Smooth muscle cell of the brain vasculature (primary cell): ENCODE measurements at regions not wholly inside any gene's neighbourhood (a gene's known extent, or its start where the extent isn't known, plus 50 kb on each side); places are given as distances from the start of the nearest gene placed in this dataset.
"Not testable (repeated sequence)": the region's sequence is repeated elsewhere in the genome, so short reads cannot be mapped to it uniquely, and the experiment has no call there.

Experiments used
- DNase-seq: peaks from one replicate; pipeline ENCODE4 v3.0.0-alpha.2; 2012; ENCODE audit warnings: low read depth, low spot score

DNA sequence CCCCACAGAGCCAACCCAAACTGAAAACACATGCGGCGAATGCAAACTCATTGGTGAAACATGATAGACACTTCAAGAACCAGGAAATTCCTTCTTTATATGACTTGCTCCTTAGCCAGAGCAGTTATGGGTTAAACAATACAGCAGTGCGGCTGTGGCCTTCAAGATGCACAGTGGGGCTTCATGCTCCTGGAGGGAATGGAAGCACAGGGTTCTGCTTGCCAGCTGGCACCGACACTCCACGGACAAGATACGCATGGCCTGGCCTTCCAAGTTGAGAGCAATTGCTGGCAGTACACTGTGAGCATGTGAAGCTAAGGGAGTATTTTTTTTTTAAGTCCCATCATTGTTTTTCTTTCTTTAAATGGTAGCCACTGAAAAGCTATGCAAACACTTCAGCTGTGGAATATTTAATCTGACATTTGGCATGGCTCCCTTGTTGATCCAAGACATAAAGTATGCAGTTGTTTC is 451.6 kb upstream of the CD180 start:
- DNase-seq = peak; percentile 97

DNA sequence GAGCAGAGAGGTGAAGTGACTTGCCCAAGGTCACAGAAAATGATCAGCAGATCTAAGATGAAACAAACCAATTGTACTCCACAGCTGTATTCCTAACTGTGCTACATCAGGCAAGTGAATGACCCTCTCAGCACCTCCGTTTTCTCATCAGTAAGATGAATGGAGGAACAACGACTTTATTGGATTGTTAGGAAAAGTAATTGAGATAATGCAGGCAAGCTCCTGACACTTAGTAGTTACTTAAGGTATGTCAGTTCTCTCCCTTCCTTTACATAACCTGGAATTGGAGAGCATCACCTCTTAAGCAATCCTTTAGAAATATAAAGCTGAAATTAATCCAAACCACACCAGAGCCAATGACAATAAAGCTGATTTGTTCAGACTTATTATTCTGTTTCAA is 451.2 kb upstream of the CD180 start:
- DNase-seq = no peak

DNA sequence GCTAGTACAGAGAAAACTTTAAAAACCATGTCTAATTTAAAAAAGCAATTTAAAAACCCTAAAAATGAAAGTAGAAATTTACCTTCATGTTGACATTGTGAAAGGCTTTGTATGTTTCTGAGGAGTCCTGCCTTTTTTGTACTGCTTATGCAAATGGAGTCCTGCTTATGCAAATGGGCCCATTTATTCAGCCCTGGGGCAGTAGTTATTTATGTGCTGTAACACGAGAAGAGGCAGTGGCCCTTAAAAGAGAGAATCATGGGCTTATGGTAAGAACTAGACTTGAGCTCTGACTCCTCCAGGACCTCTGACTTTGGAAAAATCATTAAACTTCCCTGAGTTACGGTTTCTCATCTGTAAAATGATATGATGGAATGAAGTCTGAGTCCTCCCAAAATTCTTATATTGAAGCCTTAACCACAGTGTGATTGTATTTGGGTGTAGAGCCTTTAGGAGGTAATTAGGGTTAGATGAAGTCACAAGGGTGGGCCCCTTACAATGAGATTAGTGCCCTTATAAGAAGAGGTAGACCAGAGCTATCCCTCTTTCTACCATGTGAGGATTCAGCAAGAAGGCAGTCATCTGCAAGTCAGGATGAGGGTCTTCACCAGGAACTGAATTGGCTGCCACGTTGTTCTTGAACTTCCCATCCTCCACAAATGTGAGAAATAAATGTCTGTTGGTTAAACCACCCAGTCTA is 447.8 kb upstream of the CD180 start:
- DNase-seq = no peak

DNA sequence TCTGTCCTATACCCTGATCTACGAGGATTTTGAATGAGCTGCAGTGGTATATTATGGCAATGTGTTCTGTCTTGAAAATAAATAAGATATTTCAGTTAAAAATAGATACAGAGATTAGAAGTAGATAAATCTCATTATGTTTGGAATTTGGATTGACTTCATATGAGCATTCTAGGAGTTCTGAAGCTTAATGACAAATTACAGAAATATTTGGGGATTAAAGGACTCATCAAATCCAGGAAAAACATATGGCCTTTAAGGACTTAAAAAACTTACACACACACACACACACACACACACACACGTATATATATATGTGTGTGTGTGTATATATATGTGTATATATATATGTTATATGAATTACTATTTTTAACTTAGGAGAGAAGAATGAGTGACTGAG is 446.9 kb upstream of the CD180 start:
- no peak for DNase-seq

DNA sequence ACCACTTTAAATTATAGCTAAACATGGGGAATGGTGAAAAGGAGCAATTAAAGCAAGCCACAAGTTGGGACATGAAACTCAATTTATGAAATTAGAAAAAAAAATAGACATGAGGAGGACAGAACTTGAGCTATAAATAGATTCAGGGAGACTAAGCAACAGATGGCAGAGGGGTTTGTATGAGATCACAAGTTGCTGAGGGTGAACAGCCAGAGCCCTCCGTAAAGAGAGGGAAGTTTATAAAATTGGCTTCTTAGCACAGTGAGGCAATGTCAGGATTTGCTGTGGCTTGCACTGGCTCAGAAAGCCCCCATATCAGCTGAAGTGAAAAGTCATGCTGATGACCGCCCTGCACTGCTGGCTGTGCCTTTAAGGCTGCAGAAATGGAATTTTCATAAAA is 443.4 kb upstream of the CD180 start:
- DNase-seq = no peak

DNA sequence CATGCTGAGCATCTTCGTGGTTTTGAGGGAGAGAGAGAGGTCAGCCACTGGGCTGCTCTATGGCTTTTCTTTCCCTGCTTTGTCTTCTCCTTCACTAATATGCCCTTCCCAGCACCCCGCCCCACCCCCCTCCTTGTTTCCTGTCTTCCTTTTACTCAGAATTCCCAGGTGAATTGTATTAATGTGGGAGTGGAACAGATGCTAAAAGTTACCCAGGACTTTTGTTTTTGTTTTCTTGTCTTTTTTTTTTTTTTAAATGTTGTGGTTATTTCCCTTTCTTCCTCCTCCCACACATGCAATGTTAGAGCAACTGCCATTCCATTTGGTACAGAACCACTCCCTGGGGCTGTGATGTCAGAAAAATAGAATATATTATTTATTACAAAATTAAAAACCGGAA is 442.7 kb upstream of the CD180 start:
- no peak for DNase-seq

DNA sequence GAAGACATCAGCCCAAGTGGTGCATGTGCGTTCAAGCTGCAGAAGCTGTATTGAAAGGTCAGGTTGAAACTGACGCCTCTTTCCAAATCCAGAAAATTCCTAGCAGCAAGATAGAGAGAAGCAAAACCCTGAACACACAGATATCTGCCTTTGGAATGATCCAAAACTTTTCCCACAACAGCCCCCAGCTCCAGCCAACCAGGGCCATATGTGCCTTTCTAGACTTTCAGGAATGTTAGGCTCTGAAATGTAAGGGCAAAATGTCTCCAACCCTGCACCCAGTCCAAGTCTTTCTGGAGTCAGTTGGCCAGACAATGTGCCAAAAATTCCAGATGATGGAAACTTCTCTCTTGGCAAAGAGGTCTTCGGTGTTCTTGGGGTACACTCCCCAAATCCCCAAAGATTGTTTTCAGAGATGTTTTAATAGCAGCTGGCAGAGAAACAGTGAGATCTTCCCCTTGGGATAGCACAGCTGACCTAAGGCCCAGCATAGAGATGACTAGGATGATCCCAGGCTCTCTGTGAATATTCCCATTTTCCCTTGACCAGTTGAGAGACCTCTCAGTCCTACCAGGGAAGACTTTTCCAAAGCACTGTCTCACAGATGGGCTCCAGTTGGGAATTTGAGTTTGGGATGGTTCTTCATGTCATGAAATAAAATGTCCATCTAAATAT is 440.4 kb upstream of the CD180 start:
- no peak for DNase-seq

DNA sequence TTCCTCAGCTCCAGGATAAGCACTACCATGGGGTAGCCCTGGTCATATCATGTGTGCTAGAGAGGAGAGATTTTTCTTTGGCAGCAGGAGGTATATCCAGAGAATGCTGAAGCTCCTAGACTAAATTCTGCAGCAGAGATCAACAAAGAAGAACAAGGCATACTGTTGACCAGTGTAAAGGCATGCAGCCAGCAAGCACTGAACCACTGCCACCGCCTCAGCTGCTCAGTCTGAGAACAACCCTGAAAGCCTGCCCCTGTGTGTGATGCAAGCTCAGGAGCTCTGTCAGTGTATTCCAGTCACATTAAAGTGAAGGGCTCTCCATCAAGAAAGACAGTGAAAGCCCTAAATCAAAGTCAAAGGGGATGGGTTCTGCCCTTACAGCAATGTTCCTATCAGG is 439.5 kb upstream of the CD180 start:
- no peak for DNase-seq

DNA sequence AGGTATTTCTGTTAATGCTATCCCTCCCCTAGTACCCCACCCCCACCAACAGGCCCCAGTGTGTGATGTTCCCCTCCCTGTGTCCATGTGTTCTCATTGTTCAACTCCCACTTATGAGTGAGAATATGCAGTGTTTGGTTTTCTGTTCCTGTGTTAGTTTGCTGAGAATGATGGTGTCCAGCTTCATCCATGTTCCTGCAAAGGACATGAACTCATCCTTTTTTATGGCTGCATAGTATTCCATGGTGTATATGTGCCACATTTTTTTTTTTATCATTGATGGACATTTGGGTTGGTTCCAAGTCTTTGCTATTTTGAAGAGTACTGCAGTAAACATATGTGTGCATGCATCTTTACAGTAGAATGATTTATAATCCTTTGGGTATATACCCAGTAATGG is 430.5 kb upstream of the CD180 start:
- not testable (repeated sequence) for DNase-seq

DNA sequence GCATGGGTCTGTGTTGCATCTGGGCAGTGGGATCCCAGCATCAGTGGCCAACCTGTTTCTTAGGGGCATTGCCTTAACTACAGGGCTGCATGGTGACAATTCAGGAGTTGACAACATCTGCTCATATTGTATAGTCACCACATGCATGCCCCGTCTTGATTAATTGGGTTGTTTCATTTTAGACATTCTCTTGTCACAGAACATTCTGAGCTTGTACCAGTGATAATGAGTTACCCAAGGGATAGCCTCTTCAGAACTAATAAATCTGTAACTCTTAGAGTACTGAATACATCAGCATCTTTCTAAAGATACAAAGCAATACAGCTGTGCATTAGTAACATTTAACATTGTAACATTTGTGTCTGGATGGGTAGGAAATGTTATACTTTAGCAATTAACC is 426.5 kb upstream of the CD180 start:
- no peak for DNase-seq

DNA sequence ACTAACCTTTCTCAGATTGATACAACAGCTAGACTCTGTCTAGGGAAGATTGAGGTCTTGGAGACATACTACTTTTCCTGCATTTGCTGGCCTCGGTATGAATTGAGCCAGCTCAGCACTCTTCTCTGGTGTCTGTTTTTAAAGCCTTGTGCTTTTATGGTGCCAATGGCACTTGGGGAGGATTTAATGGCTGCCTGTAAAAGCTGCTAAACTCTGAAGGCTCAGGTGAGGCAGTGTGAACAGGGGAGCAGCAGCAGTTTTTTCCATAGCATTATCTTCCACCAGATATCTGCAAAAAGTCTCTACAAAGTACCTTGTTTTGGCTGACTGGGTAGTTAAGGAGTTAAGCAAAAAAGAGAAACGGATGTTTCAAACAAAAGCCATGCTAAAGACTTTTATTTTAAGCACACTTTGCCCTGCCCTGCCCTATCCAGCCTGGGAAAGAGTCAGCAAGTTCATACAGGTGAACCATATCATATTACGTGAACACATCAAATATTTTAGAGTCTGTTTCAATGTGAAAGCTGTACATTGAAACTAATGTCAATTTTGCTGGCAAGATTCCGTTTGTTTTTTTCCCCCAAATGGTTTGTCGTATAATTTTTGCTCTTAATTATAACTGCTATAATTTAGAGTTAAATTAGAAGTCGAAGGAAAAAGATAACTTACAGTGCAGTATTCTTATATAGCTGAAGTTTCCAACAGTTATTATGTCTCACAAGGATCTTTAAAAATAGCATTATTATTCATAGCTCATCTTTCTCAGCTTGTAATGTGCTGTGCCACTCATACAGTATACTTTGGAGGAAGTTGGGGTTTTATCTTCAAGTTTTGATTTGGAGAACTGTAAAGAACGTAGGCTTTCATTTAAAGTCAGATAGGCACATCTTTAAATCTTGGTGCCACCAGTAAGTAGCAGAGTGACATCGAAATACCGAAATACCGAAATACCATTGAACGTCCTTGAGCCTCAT is 424.1 kb upstream of the CD180 start:
- no peak for DNase-seq

DNA sequence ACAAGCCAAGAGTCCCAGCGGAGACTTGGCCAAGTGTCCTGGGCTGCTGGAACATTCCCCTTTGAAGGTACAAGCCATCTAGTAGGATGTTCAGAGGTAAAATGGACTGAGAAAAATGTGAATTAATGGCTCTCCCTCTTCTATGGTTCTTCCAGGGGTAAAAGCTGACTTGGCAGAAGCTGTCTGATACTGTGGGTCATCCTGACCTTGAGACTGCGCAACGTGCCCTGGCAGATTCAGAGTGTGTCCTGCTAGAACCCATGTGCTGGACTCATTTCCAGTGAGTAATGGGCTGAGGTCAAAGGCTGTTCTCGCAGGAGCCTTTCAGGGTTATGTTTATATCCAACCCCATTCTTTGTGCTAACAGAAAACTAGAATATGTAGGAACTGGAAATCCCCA is 423.0 kb upstream of the CD180 start:
- DNase-seq = no peak

DNA sequence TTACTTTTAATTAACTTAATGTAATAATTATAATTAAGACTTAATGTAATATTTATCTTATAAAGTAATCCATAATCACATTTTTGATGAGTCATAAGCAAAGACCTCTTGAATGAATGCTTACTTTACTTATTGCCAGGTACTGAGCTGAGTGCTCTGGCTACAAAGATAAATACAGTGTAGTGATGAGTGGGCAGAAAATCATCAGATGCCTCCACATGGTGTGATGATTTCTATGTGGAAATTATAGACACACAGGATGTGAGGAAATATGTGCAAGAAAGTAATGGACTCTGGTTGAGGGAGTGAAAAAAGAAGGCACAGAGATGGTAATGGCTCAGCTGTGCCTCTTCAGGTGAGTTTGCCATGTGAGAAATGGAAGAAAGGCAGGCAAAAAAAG is 422.6 kb upstream of the CD180 start:
- DNase-seq = no peak

DNA sequence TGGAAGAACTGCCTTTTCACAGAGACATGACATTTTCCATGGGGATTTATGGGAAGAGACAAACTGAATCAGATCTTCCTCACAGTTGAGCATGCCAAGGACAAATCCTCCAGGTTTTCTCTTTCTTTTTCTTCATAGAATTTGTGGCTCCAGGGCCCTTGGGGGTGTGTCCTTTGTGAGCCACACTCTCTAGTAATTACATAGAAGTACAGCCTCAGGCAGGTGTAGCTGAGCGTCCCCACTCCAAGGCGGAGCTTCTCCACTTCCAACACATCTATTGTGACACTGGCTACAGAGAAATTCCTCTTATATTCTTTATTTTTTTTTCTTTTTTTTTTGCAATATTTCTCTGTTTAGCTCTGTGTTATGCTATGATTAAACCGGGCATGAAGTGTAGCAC is 420.5 kb upstream of the CD180 start:
- no peak for DNase-seq

DNA sequence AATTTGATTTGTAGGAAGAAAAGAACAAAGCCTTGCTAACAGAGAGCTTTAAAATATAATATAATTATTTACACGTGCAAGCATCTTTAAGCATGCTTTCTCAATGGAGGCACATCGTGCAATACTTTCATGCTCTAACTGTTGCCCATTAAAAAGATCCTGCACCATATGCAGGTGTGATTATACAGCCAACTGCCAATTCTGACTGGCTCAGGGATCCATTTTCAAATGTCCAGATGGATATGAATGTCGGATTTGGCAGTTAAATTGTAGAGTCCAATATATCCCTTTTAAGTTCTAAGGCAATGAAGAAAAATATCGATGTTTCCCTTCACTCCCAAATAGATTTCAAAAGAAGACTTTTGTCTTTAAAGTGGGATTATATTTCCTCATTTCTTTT is 416.4 kb upstream of the CD180 start:
- no peak for DNase-seq

DNA sequence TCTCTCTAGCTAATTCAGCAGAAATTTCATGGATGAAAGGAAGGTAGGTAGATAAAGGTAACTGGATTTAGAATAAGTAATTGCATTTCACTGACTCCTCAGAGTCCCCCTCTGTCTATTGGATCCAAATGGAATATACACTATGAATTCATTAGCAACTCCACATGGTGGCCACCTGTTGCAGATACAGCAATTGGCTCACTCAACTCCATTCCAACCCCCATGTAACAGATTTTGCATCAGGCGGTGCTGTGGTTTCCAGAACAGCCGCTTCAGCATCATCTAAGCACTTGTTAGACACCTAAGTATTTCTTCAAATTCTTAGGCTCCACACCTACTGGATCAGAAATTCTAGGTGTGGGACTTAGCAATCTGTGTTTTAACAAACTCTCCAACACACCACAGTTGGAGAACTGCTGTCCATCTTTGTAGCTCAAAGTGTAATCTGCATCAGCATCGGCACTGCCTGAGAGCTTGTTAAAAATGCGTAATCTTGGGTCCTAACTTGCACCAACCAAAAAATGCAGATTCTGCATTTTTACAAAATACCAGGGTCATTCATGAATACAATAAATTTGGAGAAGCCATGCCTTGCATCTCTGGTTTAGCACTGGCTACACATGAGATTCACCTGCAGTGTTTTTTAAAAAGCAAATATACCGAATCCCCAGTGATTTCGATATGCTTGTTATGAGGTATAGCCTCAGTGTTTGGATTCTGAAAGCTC is 413.8 kb upstream of the CD180 start:
- no peak for DNase-seq

DNA sequence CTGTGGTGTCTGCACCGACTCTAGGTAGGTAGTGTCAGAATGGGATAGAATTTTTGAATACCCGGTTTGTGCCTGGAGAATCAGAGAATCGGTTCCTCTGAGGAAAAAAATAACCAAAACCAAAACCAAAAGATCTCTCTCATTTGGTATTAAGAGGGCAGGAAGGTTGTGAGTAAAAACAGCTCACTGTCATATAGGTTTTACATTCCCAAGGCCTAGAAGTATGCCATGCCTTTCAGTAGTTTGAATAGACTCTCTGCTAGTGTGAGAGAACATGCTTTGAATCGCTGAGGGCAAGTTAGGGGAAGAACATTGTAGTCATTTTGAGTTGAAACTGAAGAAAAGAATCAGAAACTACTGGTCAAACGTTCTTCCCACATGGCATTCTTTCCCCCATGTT is 411.4 kb upstream of the CD180 start:
- no peak for DNase-seq

DNA sequence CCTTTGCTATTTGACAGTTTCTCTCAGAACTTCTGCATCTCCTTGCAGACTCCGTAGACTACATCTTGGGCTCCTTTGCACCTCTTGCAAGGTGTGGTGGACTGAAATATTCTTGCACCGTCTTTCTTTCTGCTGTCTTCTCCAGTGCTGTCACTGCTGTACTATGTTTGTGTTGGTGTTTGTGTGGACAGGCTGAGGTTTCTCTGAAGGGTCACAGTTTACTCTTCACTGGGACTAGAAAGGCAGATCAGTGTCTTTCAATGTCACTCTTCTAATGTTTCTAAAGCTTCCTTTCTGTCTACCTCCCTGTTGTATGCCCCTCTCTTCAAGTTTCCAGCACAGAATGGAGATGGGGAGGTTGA is 410.0 kb upstream of the CD180 start:
- DNase-seq = no peak

DNA sequence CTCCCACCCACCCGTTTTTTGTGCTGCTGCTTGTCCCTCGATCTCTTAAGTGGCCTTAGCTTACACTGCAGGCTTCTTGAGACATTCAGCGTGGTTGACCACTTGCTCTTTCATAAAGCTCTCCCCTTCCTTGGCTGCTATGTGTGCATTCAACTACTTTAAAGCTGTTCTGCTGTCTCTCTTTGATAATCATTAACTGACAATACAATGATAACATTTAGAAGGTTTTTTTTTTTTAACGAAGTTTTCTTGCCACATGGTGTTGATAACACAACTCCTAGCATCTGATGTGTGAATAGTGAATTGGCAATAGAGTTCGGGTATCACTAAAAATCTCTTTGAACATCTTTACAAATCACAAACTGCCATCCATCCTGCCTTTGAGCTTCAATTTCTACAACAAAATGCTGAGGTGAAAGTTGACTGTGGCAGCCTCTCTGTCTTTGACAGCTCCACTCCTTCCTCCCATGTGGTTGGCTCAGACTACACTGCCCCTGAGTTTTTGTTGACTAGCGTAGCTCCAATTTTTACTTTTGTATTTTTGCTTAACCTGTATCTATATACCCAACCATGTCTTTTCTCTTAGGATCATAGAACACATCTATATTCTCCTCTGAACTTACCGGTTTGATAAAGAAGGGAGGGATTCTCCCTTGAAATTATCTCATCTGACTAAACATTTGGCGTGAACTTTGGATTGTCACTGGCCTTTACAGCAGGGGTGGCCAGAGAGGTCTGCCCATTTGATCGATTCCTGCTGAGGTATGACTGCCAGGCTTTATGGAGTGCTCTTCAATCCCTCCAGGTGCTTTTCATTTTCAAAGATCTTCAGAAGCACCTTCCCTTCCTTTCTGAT is 409.4 kb upstream of the CD180 start:
- no peak for DNase-seq

DNA sequence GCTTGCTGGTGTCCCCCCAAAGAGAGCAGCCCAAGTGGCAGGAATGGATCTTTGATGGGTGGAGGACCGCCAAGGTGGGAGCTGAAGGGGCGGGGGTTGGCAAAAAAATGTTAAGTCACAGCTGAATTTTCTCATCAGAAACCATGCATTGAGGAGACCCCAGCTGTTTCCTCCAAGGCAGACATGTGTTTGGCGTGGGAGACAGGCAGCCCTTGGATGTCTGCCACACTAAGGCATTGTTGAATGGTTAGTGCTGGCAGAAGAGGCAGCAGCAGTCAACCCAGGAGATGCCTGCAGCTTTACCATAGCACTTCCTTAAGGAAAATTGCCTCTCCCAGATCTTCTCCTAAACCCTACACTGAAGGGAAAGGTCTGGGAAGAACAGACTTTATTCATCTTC is 394.9 kb upstream of the CD180 start:
- no peak for DNase-seq

DNA sequence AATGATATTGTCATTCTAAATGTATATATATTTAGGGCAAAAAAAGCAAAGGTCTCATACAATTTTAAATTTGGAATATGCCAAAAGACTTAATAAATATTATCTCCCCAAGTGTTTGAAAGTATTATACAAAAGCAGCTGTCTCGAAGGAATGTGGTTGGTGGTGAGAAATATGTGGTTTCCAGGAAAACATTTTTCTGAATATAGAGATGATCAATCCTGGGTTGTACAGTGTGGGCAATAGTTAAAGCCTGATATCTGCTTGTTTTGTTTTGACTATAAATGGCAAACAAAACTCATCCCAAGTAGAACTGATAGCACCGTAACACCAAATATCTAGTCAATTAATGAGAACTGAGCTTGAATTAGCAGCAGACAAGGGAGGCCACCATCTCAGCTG is 391.8 kb upstream of the CD180 start:
- DNase-seq = no peak
